HuH-7 (cell line): ENCODE measurements at regions not wholly inside any gene's neighbourhood (a gene's known extent, or its start where the extent isn't known, plus 50 kb on each side); places are given as distances from the start of the nearest gene placed in this dataset.
"Not testable (repeated sequence)": the region's sequence is repeated elsewhere in the genome, so short reads cannot be mapped to it uniquely, and the experiment has no call there.

ENCODE experiments used
- DNase-seq: peaks from one replicate; pipeline ENCODE4 v3.0.0; 2011; ENCODE audit warnings: low spot score

GRCh38 chr10:33101392-33101787 is 143.4 kb upstream of the ITGB1 start:
- no peak for DNase-seq

GRCh38 chr10:33100781-33101391 is 142.9 kb upstream of the ITGB1 start:
- no peak for DNase-seq

GRCh38 chr10:33099748-33100147 is 141.7 kb upstream of the ITGB1 start:
- no peak for DNase-seq

GRCh38 chr10:33098951-33099663 is 141.1 kb upstream of the ITGB1 start:
- DNase-seq = no peak

GRCh38 chr10:33095867-33096815 is 138.1 kb upstream of the ITGB1 start:
- no peak for DNase-seq

- no peak for DNase-seq
These were observed 136.4 kb upstream of the ITGB1 start for GRCh38 chr10:33094263-33095051.

- no peak for DNase-seq
These were observed 135.3 kb upstream of the ITGB1 start for GRCh38 chr10:33093362-33093761.

GRCh38 chr10:33092596-33092995 is 134.6 kb upstream of the ITGB1 start:
- no peak for DNase-seq

- DNase-seq = no peak
These were observed 133.2 kb upstream of the ITGB1 start for GRCh38 chr10:33091201-33091600.

GRCh38 chr10:33088990-33089389 is 131.0 kb upstream of the ITGB1 start:
- DNase-seq = no peak

- DNase-seq = no peak
These were observed 129.9 kb upstream of the ITGB1 start for GRCh38 chr10:33087922-33088321.

- DNase-seq = no peak
These were observed 129.1 kb upstream of the ITGB1 start for GRCh38 chr10:33087152-33087551.

- DNase-seq = no peak
These were observed 128.1 kb upstream of the ITGB1 start for GRCh38 chr10:33086100-33086499.

GRCh38 chr10:33085313-33085833 is 127.3 kb upstream of the ITGB1 start:
- no peak for DNase-seq

GRCh38 chr10:33084453-33084852 is 126.4 kb upstream of the ITGB1 start:
- no peak for DNase-seq

- DNase-seq = no peak
These were observed 124.4 kb upstream of the ITGB1 start for GRCh38 chr10:33082373-33082895.

GRCh38 chr10:33080467-33080866 is 122.4 kb upstream of the ITGB1 start:
- DNase-seq = not testable (repeated sequence)

GRCh38 chr10:33074443-33074842 is 116.4 kb upstream of the ITGB1 start:
- no peak for DNase-seq

GRCh38 chr10:33073641-33074415 is 115.8 kb upstream of the ITGB1 start:
- DNase-seq = no peak

- no peak for DNase-seq
These were observed 113.8 kb upstream of the ITGB1 start for GRCh38 chr10:33071857-33072256.

- no peak for DNase-seq
These were observed 112.1 kb upstream of the ITGB1 start for GRCh38 chr10:33070101-33070500.
